B cell (primary cell): ENCODE measurements at regions not wholly inside any gene's neighbourhood (a gene's known extent, or its start where the extent isn't known, plus 50 kb on each side); places are given as distances from the start of the nearest gene placed in this dataset.

Experiments used
- ATAC-seq: fragments of 200-7000 bp; cut with Tn5 transposase; one replicate; pipeline ENCODE4 v1.10.0; 2021; ENCODE audit warnings: low read depth, mild to moderate bottlenecking, moderate number of reproducible peaks, moderate library complexity
- CTCF ChIA-PET: fragments of 350-600 bp; sonication (Branson Sonifier 250); formaldehyde crosslinking; loops from one replicate; lab custom pipeline; 2021; ENCODE audit warnings: antibody characterized with exemption, inconsistent platforms; lab: Charles Lee
- POLR2A ChIA-PET: fragments of 350-600 bp; sonication (Branson Sonifier 250); formaldehyde crosslinking; loops from one replicate; lab custom pipeline; 2021; ENCODE audit warnings: antibody characterized with exemption; lab: Charles Lee
- DNase-seq: peaks from one replicate; pipeline ENCODE4 v3.0.0; 2013
- H2AFZ ChIP-seq: 2 replicates; pipeline ENCODE4 v1.6.1; 2012; ENCODE audit warnings: mild to moderate bottlenecking, low read depth, low read length; ENCODE audit not compliant: insufficient read depth, poor library complexity, severe bottlenecking
- H3K27ac ChIP-seq, 2 donors: 1 replicate in 1 of 2; 2 replicates in 1 of 2; pipeline ENCODE4 v1.5.1; 2012 to 2013; ENCODE audit warnings: low read length in 2 of 2, mild to moderate bottlenecking in 2 of 2, moderate library complexity in 1 of 2
- H3K27me3 ChIP-seq, 4 experiments: fragments of 200-600 bp in 1 of 4; sonication (generic) in 1 of 4; replicated peaks in 1 of 4; 1 replicate in 2 of 4; 2 replicates in 2 of 4; pipeline versions ENCODE4 v1.6.1 to v1.7.0; 2013 to 2016; ENCODE audit warnings: low read length in 3 of 4, mild to moderate bottlenecking in 2 of 4, mixed read lengths in 1 of 4, moderate library complexity in 1 of 4; ENCODE audit not compliant: insufficient read depth in 4 of 4, control insufficient read depth in 3 of 4; ENCODE audit errors: control extremely low read depth in 1 of 4
- H3K36me3 ChIP-seq, 2 experiments: replicated peaks in 1 of 2; 1 replicate in 1 of 2; 2 replicates in 1 of 2; pipeline versions ENCODE4 v1.6.1 to v1.7.1; 2013; ENCODE audit warnings: low read length in 1 of 2; ENCODE audit not compliant: insufficient read depth in 2 of 2, control insufficient read depth in 1 of 2; ENCODE audit errors: control extremely low read depth in 1 of 2, extremely low read depth in 1 of 2
- H3K4me1 ChIP-seq, 2 donors: fragments of 200-600 bp in 1 of 2; sonication (generic) in 1 of 2; 1 replicate in 1 of 2; 2 replicates in 1 of 2; pipeline versions ENCODE4 v1.5.1 to v1.6.1; 2013 to 2017; ENCODE audit warnings: low read length in 2 of 2; ENCODE audit not compliant: control insufficient read depth in 2 of 2, insufficient read depth in 2 of 2
- H3K4me2 ChIP-seq: replicated peaks from 2 replicates; pipeline ENCODE3; 2012; ENCODE audit warnings: mild to moderate bottlenecking, low read depth, low read length; ENCODE audit not compliant: poor library complexity, severe bottlenecking
- H3K4me3 ChIP-seq, 5 experiments: fragments of 200-600 bp in 1 of 5; sonication (generic) in 1 of 5; 1 replicate in 3 of 5; 2 replicates in 2 of 5; pipeline versions ENCODE4 v1.5.1 to v1.7.0; 2011 to 2016; ENCODE audit warnings: low read length in 4 of 5, mild to moderate bottlenecking in 4 of 5, low read depth in 2 of 5, control low read depth in 1 of 5, moderate library complexity in 1 of 5; ENCODE audit not compliant: insufficient read depth in 1 of 5; ENCODE audit errors: control extremely low read depth in 1 of 5, extremely low read depth in 1 of 5
- H3K79me2 ChIP-seq: fragments of 200-600 bp; sonication (generic); one replicate; pipeline ENCODE4 v1.6.0; 2016; ENCODE audit warnings: low read length; ENCODE audit not compliant: control insufficient read depth, insufficient read depth
- H3K9ac ChIP-seq: fragments of 200-600 bp; sonication (generic); 2 replicates; pipeline ENCODE4 v1.6.1; 2017; ENCODE audit warnings: mild to moderate bottlenecking, low read length, moderate library complexity
- H3K9me3 ChIP-seq, 3 donors: one replicate each; pipeline versions ENCODE4 v1.6.1 to v1.7.1; 2013; ENCODE audit warnings: low read length in 2 of 3; ENCODE audit not compliant: control insufficient read depth in 2 of 3, insufficient read depth in 1 of 3; ENCODE audit errors: control extremely low read depth in 1 of 3
- H4K20me1 ChIP-seq: 2 replicates; pipeline ENCODE4 v1.6.0; 2012; ENCODE audit warnings: mild to moderate bottlenecking, low read length; ENCODE audit not compliant: insufficient read depth, control insufficient read depth, poor library complexity, severe bottlenecking
- H3K27ac Mint-ChIP-seq: one replicate; pipeline ENCODE4 v1.8.0; 2021; ENCODE audit warnings: mixed read lengths
- H3K27me3 Mint-ChIP-seq: one replicate; pipeline ENCODE4 v1.8.0; 2021; ENCODE audit warnings: mixed read lengths
- H3K4me1 Mint-ChIP-seq: one replicate; pipeline ENCODE4 v1.8.0; 2021; ENCODE audit warnings: mixed read lengths
- H3K4me3 Mint-ChIP-seq: one replicate; pipeline ENCODE4 v1.8.0; 2021; ENCODE audit warnings: mixed read lengths
- H3K9me3 Mint-ChIP-seq: one replicate; pipeline ENCODE4 v1.8.0; 2022; ENCODE audit warnings: mixed read lengths; ENCODE audit not compliant: insufficient read depth
- EZH2 ChIP-seq: IDR thresholded peaks from 2 replicates; pipeline ENCODE4 v1.6.1; 2012; ENCODE audit warnings: borderline replicate concordance, low read depth, mild to moderate bottlenecking, moderate library complexity, low read length; ENCODE audit not compliant: insufficient read depth, poor library complexity, severe bottlenecking
- WGBS: methylation state at CpG from one replicate; pipeline ENCODE4 v1.1.5; 2013; ENCODE audit warnings: missing lambda C conversion rate; ENCODE audit not compliant: insufficient coverage; 5-methylcytosine and 5-hydroxymethylcytosine counted together
- intact Hi-C: fragments of 100-400 bp; cut with micrococcal nuclease; formaldehyde crosslinking; loops from one replicate; pipeline ENCODE4 v1.10.0; 2022
- TF ChIP-seq, protein P1 (sequence below): fragments of 200-600 bp; IDR thresholded peaks from one replicate; pipeline ENCODE4 v1.8.0; 2022; ENCODE audit warnings: antibody characterized with exemption, mild to moderate bottlenecking

- CTCF ChIA-PET = no interaction called here
- H3K27ac ChIP-seq = no peak overlapping the region
- no peaks in the 10 kb centered on the region for H3K4me1 Mint-ChIP-seq
Measured at GRCh38 chr3:174596447-174596982, 262.6 kb upstream of the NAALADL2 start.

DNA sequence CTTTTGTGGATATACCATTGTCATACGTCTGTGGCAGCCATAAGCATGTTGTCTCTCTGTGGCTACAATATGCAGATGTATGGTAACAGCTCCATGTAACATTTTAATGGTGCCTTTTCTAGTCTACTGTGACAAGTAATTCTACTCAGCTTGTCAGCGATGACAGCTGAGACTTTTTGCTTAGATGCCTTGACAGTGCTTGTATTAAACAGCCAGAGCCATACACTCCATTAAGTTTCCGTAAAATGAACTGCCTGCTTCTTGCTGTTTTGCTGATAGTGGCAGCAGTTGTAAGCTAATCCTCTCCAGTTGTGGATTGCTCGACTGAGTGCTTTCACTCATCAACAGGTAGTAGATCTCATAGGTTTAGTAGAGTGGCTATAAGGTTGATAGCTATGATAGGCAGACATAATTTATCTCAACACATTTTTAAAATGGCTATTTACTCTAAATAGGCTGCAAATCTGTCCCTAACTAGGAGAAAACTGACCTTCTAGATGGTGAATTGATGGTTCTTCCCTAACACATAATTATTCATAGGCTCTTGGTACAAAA is 260.2 kb upstream of the NAALADL2 start:
- Histone ChIP-seq H3K27ac (no peak overlapping the region), H4K20me1 (no peaks in the 10 kb centered on the region), H3K27me3 (no peaks in the 10 kb centered on the region), H3K4me1 (no peaks in the 10 kb centered on the region), H3K9ac (no peak overlapping the region), H2AFZ (no peak overlapping the region), H3K36me3 (no peaks in the 10 kb centered on the region), H3K9me3 (no peaks in the 10 kb centered on the region), H3K4me3 (no peak overlapping the region), H3K79me2 (no peaks in the 10 kb centered on the region), H3K4me2 (no peak overlapping the region)
- no peak for TF ChIP-seq EZH2
- TF ChIP-seq, protein P1, sequence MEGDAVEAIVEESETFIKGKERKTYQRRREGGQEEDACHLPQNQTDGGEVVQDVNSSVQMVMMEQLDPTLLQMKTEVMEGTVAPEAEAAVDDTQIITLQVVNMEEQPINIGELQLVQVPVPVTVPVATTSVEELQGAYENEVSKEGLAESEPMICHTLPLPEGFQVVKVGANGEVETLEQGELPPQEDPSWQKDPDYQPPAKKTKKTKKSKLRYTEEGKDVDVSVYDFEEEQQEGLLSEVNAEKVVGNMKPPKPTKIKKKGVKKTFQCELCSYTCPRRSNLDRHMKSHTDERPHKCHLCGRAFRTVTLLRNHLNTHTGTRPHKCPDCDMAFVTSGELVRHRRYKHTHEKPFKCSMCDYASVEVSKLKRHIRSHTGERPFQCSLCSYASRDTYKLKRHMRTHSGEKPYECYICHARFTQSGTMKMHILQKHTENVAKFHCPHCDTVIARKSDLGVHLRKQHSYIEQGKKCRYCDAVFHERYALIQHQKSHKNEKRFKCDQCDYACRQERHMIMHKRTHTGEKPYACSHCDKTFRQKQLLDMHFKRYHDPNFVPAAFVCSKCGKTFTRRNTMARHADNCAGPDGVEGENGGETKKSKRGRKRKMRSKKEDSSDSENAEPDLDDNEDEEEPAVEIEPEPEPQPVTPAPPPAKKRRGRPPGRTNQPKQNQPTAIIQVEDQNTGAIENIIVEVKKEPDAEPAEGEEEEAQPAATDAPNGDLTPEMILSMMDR = no peak
- Mint-ChIP-seq H3K4me3 (no peak overlapping the region), H3K4me1 (no peaks in the 10 kb centered on the region), H3K27ac (no peak overlapping the region), H3K9me3 (peaks cover 2% of the 10 kb centered on the region), H3K27me3 (no peaks in the 10 kb centered on the region)
- no peak for DNase-seq
- intact Hi-C loops = no loop called here
- no peak for ATAC-seq
- 100% methylated on average over 1 of the region's 4 CpGs for WGBS
- POLR2A ChIA-PET = no interaction called here
- CTCF ChIA-PET = no interaction called here

More at GRCh38 chr3:174596447-174596982, 262.6 kb upstream of the NAALADL2 start:
- Mint-ChIP-seq H3K4me3 (no peak overlapping the region), H3K27ac (no peak overlapping the region), H3K27me3 (no peaks in the 10 kb centered on the region), H3K9me3 (no peaks in the 10 kb centered on the region)
- TF ChIP-seq, protein P1 = no peak
- no peak for TF ChIP-seq EZH2
- H3K4me1 ChIP-seq = no peaks in the 10 kb centered on the region
- ATAC-seq = no peak
- H3K9ac ChIP-seq = no peak overlapping the region
- no peaks in the 10 kb centered on the region for H3K27me3 ChIP-seq
- no peaks in the 10 kb centered on the region for H3K36me3 ChIP-seq
- POLR2A ChIA-PET = no interaction called here
- H3K9me3 ChIP-seq = no peaks in the 10 kb centered on the region
- DNase-seq = no peak
- H3K4me2 ChIP-seq = no peak overlapping the region
- no peak overlapping the region for H2AFZ ChIP-seq
- H4K20me1 ChIP-seq = no peaks in the 10 kb centered on the region
- no peaks in the 10 kb centered on the region for H3K79me2 ChIP-seq
- intact Hi-C loops = no loop called here
- no peak overlapping the region for H3K4me3 ChIP-seq
- no CpG with 5 or more reads among the region's 2 CpGs for WGBS
